ENCODE measurements at regions not wholly inside any gene's neighbourhood (a gene's known extent, or its start where the extent isn't known, plus 50 kb on each side); places are given as distances from the start of the nearest gene placed in this dataset.

DNA sequence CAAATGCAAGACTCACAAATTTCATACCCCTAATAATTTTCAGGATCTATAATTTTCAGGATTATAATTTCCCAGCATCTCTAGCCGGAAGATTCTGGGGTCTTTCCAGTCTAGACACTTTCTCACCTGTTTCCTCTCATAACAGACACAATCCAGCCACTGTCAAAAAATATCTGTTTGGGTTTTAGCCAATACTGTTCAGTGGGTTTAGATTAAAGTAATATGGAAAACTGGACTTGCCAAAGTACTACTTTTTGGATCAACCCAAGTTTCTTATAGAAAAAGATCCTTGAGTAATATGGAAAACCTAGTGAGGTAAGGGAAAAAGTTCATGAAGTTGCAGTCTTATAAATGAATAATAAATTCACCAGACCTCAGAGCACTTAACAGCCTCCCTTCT lies 62.1 kb upstream of the NEBL start:
- H3K27me3 Mint-ChIP-seq = no peaks in the 10 kb centered on the region
- no peak overlapping the region for H3K27ac Mint-ChIP-seq
- H3K9me3 Mint-ChIP-seq = no peaks in the 10 kb centered on the region
- H3K36me3 Mint-ChIP-seq (ENCODE audit: low read depth) = no peaks in the 10 kb centered on the region
- no peak overlapping the region for H3K4me3 Mint-ChIP-seq
- intact Hi-C loops (cut with micrococcal nuclease) = no loop called here
- H3K4me1 Mint-ChIP-seq (ENCODE audit: low read depth) = no peaks in the 10 kb centered on the region

DNA sequence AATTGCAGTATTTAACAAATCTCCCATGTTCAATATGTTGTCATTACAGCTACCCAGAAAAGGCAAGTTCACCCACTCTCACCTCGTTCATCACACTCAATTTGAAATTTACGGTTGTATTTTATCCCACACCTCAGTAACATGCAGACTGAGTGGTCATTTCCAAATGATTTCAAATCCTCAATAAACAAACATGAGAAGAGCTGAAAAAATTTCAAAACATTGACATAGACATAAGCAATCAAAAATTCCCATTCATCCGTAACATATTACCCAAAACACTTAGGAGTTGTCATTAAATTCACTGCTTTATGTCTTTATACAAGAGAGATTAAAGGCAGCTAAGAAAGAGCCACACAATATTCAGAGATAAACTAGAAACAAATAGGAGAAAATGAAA lies 61.7 kb upstream of the NEBL start:
- no peaks in the 10 kb centered on the region for H3K36me3 Mint-ChIP-seq (ENCODE audit: low read depth)
- H3K4me3 Mint-ChIP-seq = no peak overlapping the region
- H3K27ac Mint-ChIP-seq = no peak overlapping the region
- no peaks in the 10 kb centered on the region for H3K4me1 Mint-ChIP-seq (ENCODE audit: low read depth)
- H3K27me3 Mint-ChIP-seq = no peaks in the 10 kb centered on the region
- intact Hi-C loops (cut with micrococcal nuclease) = no loop called here
- no peaks in the 10 kb centered on the region for H3K9me3 Mint-ChIP-seq

DNA sequence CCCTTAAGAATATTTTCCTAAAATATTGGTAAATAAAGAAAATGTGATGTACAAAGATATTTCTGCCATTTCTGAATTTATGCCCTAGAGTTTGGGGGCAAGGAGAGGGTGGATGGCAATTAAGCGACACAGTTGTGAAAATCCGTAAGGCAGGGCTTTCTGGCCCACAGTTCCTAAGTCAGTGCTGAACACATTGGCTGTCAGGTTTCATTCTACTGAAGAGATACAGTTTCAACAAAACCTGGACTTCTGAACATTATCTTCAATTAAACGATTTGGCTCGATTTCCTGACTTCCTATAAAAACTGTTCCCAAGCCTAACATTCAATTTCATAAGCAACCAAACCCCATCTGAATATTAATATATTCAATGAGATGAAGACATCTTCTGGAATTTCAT lies 61.1 kb upstream of the NEBL start:
- H3K27ac Mint-ChIP-seq = no peak overlapping the region
- no peaks in the 10 kb centered on the region for H3K27me3 Mint-ChIP-seq
- intact Hi-C loops (cut with micrococcal nuclease) = no loop called here
- no peaks in the 10 kb centered on the region for H3K36me3 Mint-ChIP-seq (ENCODE audit: low read depth)
- no peak overlapping the region for H3K4me3 Mint-ChIP-seq
- H3K9me3 Mint-ChIP-seq = no peaks in the 10 kb centered on the region
- H3K4me1 Mint-ChIP-seq (ENCODE audit: low read depth) = no peaks in the 10 kb centered on the region

DNA sequence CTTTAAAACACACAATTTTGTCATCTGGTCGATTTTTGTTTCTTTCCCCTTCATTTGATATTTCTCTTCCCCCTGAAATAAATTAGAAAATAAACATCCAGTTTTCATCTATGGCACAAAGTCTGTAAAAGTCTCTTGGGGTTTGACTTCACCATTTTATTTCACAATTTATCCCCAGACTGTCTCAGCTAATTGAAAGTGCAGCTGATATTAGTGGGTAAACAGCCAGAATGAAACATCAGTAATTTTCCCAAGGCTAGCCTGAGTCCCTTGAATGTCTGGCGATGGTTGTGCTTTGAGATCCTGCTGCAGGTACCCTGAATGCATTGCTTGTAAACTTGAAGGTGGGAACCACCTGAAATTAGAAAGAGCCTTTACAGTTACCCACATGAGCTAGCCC lies 60.6 kb upstream of the NEBL start:
- intact Hi-C loops (cut with micrococcal nuclease) = no loop called here
- Mint-ChIP-seq H3K4me1 (ENCODE audit: low read depth) (no peaks in the 10 kb centered on the region), H3K27ac (no peak overlapping the region), H3K36me3 (ENCODE audit: low read depth) (no peaks in the 10 kb centered on the region), H3K27me3 (no peaks in the 10 kb centered on the region), H3K4me3 (no peak overlapping the region), H3K9me3 (no peaks in the 10 kb centered on the region)

DNA sequence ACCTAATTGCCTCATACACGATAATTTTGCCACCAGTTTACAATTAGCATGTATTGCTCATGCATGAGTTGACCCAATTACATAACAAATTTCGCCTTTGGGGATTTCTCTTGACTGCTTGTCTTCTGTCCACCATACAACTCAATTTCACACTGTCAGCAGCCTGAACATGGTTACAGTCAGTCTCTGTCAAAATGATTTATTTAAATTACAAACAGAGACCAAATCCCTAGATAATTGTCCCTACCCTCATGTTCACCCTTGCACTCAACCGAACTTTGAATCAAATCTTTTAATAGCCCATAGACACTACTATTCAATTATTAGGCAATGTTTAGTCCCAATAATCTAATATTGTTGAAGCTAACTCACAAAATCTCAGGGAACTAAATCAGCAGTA lies 59.7 kb upstream of the NEBL start:
- H3K4me3 Mint-ChIP-seq = no peak overlapping the region
- no peaks in the 10 kb centered on the region for H3K9me3 Mint-ChIP-seq
- no peaks in the 10 kb centered on the region for H3K36me3 Mint-ChIP-seq (ENCODE audit: low read depth)
- no peak overlapping the region for H3K27ac Mint-ChIP-seq
- no peaks in the 10 kb centered on the region for H3K4me1 Mint-ChIP-seq (ENCODE audit: low read depth)
- no peaks in the 10 kb centered on the region for H3K27me3 Mint-ChIP-seq
- intact Hi-C loops (cut with micrococcal nuclease) = no loop called here

DNA sequence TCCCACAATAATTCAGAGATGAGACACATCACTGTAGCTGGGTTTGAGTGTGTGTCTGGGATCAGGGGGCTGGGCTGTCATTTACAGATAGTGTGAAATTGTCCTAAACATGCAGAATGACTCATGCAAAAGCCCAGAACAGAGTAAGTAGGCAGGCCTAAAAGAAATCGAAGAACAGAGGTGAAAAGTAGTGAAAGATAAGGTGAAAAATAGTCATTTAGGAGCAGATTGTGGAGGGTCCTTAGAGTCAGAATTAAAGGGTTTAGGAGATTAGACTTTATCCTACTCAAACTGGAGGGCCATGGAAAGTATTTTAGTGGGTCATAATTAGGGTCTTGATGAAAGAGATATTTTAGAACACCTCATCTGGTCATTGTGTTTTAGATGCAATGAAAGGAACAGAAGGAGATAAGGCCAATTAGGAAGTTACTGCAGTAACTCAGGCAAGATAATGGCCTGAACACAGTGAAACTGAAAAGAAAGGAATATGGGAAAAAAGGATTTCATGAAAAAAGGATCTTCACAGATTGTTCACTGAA lies 58.3 kb upstream of the NEBL start:
- Mint-ChIP-seq H3K9me3 (no peaks in the 10 kb centered on the region), H3K27ac (no peak overlapping the region), H3K36me3 (ENCODE audit: low read depth) (no peaks in the 10 kb centered on the region), H3K4me1 (ENCODE audit: low read depth) (no peaks in the 10 kb centered on the region), H3K4me3 (no peak overlapping the region), H3K27me3 (no peaks in the 10 kb centered on the region)
- intact Hi-C loops (cut with micrococcal nuclease) = no loop called here

DNA sequence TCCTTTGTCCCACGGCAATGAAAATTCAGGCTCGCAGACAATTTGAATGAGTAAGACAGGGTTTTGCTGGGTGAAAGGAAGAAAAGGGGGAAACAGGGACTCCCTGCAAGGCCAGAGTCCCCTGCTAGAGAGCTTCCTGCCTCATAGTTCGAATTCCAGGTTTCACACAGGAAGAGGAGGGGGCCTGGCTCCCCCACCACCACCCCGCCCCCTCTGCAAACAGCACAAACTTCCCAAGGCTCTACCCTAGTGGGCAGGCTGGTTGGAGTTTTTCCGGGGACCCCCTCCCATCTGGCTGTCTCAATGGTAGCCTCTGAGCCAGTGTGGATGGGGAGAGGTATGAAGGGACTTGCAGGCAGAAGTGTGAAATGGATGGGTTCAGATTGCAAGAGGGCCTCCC lies 57.4 kb upstream of the NEBL start:
- H3K4me1 Mint-ChIP-seq (ENCODE audit: low read depth) = no peaks in the 10 kb centered on the region
- no peaks in the 10 kb centered on the region for H3K27me3 Mint-ChIP-seq
- no peaks in the 10 kb centered on the region for H3K9me3 Mint-ChIP-seq
- no peak overlapping the region for H3K27ac Mint-ChIP-seq
- H3K36me3 Mint-ChIP-seq (ENCODE audit: low read depth) = no peaks in the 10 kb centered on the region
- H3K4me3 Mint-ChIP-seq = no peak overlapping the region
- intact Hi-C loops (cut with micrococcal nuclease) = no loop called here

DNA sequence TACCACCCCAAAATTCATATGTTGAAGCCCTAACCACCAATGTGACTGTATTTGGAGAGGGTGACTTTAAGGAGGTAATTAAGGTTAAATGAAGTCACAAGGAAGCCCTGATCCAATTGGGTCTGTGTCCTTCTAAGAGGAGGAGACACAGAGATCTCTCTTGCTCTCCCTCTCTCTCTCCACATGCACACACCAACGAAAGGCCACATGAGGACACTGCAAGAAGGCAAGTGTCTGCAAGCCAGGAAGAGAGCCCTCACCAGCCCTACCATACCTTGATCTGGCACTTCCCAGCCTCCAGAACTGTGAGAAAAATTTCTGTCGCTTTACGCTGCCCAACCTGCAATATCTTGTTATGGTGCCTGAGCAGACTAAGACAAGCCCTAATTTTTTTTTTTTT lies 56.0 kb upstream of the NEBL start:
- H3K36me3 Mint-ChIP-seq (ENCODE audit: low read depth) = no peaks in the 10 kb centered on the region
- H3K9me3 Mint-ChIP-seq = no peaks in the 10 kb centered on the region
- H3K4me3 Mint-ChIP-seq = no peak overlapping the region
- intact Hi-C loops (cut with micrococcal nuclease) = no loop called here
- H3K27me3 Mint-ChIP-seq = no peaks in the 10 kb centered on the region
- H3K4me1 Mint-ChIP-seq (ENCODE audit: low read depth) = no peaks in the 10 kb centered on the region
- H3K27ac Mint-ChIP-seq = no peak overlapping the region

DNA sequence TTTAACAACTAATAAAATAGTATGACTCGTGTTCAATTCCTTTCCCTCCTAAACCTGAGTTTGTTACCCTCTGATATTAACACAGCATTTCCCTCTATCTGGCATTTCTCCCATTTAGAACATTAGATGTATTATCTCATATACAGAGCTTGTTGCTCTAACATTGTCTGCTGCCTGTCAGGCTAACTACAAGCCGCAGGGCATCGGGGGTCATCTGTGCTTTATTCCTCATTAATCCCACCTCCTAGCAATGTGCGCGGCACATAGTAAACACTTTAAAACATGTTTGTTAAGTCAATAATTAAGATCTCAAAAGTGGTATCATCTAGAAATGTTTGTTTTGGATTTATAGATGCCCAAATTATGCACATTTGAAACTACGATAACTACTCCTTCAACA lies 52.9 kb upstream of the NEBL start:
- Mint-ChIP-seq H3K4me3 (no peak overlapping the region), H3K27ac (no peak overlapping the region), H3K36me3 (ENCODE audit: low read depth) (no peaks in the 10 kb centered on the region), H3K4me1 (ENCODE audit: low read depth) (no peaks in the 10 kb centered on the region), H3K9me3 (no peaks in the 10 kb centered on the region), H3K27me3 (no peaks in the 10 kb centered on the region)
- intact Hi-C loops (cut with micrococcal nuclease) = no loop called here

DNA sequence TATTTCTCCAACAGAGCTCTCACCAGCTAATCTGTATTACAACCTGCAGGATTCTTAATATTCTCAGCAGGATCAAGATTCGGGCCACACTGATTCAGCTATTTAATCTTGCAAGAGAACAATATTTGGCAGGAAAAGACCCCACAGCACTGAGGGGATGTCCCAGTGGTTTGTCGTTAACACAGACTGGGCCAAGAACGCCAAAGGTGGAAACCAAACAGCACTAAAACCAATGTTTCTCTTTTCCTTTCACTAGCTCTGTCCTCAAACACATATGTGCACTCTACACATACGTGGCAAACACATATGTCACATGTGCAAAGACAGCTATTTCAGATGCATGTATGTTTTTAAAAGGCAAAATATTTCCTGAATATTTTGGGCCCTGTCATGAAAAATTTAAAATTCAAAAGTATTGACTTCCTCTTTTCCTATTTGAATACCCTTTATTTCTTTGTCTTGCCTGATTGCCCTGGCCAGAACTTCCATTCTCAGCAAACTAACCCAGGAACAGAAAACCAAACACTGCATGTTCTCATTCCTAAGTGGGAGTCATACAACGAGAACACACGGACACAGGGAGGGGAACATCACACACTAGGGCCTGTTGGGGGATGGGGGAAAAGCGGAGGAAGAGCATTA lies 51.7 kb upstream of the NEBL start:
- Mint-ChIP-seq H3K9me3 (no peaks in the 10 kb centered on the region), H3K27ac (no peak overlapping the region), H3K27me3 (no peaks in the 10 kb centered on the region), H3K36me3 (ENCODE audit: low read depth) (no peaks in the 10 kb centered on the region), H3K4me3 (no peak overlapping the region), H3K4me1 (ENCODE audit: low read depth) (no peaks in the 10 kb centered on the region)
- intact Hi-C loops (cut with micrococcal nuclease) = no loop called here

All from dendritic cell treated with granulocyte-macrophage colony-stimulating factor and Interleukin-4, amounts not matched to agents 40 ng/mL and 50 ng/mL, for 4 days (primary cell).